ENCODE measurements at regions not wholly inside any gene's neighbourhood (a gene's known extent, or its start where the extent isn't known, plus 50 kb on each side); places are given as distances from the start of the nearest gene placed in this dataset.
A peak's percentile ranks its signal among the peaks of the same experiment; 100 is the strongest.

- TF ChIP-seq LRRFIP1 (CRISPR knock-in tag; conservative IDR thresholded peaks at IDR 0.05), result no peak
- no peak for TF ChIP-seq RFX5 (IDR thresholded peaks at IDR 0.05; ENCODE audit: low read depth, low read length)
- no peak for TF ChIP-seq ZBTB14 (CRISPR knock-in tag; IDR thresholded peaks at IDR 0.05)
- peak; percentile 77 for TF ChIP-seq XRCC5 (optimal IDR thresholded peaks at IDR 0.05; ENCODE audit: low read length)
- 0 out of 2 replicates have a peak, but pooled peaks have one; percentile 21 for TF ChIP-seq RAD21 (CRISPR knock-in tag; IDR thresholded peaks at IDR 0.05)
- TF ChIP-seq HNRNPUL1 (IDR thresholded peaks at IDR 0.05; ENCODE audit: low read depth, low read length), result no peak
- no peak for TF ChIP-seq ZNF34 (CRISPR knock-in tag; IDR thresholded peaks at IDR 0.05; ENCODE audit: borderline replicate concordance)
- TF ChIP-seq ZNF468 (CRISPR knock-in tag; IDR thresholded peaks at IDR 0.05), result no peak
- TF ChIP-seq ZNF24 (IDR thresholded peaks at IDR 0.05), result peak; percentile 32; the same call in 1 of the 2 replicates
- TF ChIP-seq BCLAF1 (IDR thresholded peaks at IDR 0.05), result no peak
- TF ChIP-seq ZNF430 (CRISPR knock-in tag; IDR thresholded peaks at IDR 0.05), result no peak
- TF ChIP-seq ZNF30 (CRISPR knock-in tag; IDR thresholded peaks at IDR 0.05), result no peak
- no peak for TF ChIP-seq ZNF260 (CRISPR knock-in tag; IDR thresholded peaks at IDR 0.05; ENCODE audit: borderline replicate concordance, low read depth)
- no peak for TF ChIP-seq MZF1 (CRISPR knock-in tag; IDR thresholded peaks at IDR 0.05; ENCODE audit: borderline replicate concordance)
- TF ChIP-seq ZNF569 (CRISPR knock-in tag; IDR thresholded peaks at IDR 0.05; ENCODE audit: borderline replicate concordance), result no peak
- peak; percentile 64; the same call in 1 of the 2 replicates for TF ChIP-seq BHLHE40 (IDR thresholded peaks at IDR 0.05; ENCODE audit: low read length)
- TF ChIP-seq ZBTB39 (CRISPR knock-in tag; IDR thresholded peaks at IDR 0.05), result no peak
- TF ChIP-seq GMEB1 (CRISPR knock-in tag; IDR thresholded peaks at IDR 0.05; ENCODE audit: borderline replicate concordance), result no peak
- TF ChIP-seq CHCHD3 (CRISPR knock-in tag; IDR thresholded peaks at IDR 0.05), result no peak
These were observed 58.9 kb upstream of the THUMPD2 start (continued) for GRCh38 chr2:39837856-39838453.

All from HepG2 (cell line).